Amniotic stem cell (primary cell): ENCODE measurements at regions not wholly inside any gene's neighbourhood (a gene's known extent, or its start where the extent isn't known, plus 50 kb on each side); places are given as distances from the start of the nearest gene placed in this dataset.

ENCODE experiments used
- DNase-seq: peaks from one replicate; lab custom pipeline; 2025; lab: John Stamatoyannopoulos, UW

- DNase-seq = no peak
These were observed 94.4 kb upstream of the PRDM1 start for GRCh38 chr6:105991561-105992314.

GRCh38 chr6:105990151-105990550 is 96.0 kb upstream of the PRDM1 start:
- DNase-seq = no peak

- DNase-seq = no peak
These were observed 97.1 kb upstream of the PRDM1 start for GRCh38 chr6:105988812-105989577.

- DNase-seq = no peak
These were observed 97.8 kb upstream of the PRDM1 start for GRCh38 chr6:105988321-105988720.

- DNase-seq = no peak
These were observed 98.6 kb upstream of the PRDM1 start for GRCh38 chr6:105987516-105987915.

GRCh38 chr6:105986998-105987397 is 99.1 kb upstream of the PRDM1 start:
- DNase-seq = no peak

GRCh38 chr6:105985816-105986632 is 100.1 kb upstream of the PRDM1 start:
- no peak for DNase-seq

- DNase-seq = no peak
These were observed 100.9 kb upstream of the PRDM1 start for GRCh38 chr6:105985098-105985815.

GRCh38 chr6:105983763-105984162 is 102.4 kb upstream of the PRDM1 start:
- no peak for DNase-seq

GRCh38 chr6:105982761-105983540 is 103.2 kb upstream of the PRDM1 start:
- DNase-seq = no peak

- no peak for DNase-seq
These were observed 104.2 kb upstream of the PRDM1 start for GRCh38 chr6:105981888-105982358.

GRCh38 chr6:105981002-105981887 is 104.9 kb upstream of the PRDM1 start:
- no peak for DNase-seq

GRCh38 chr6:105978974-105979373 is 107.2 kb upstream of the PRDM1 start:
- DNase-seq = no peak

GRCh38 chr6:105977934-105978504 is 108.1 kb upstream of the PRDM1 start:
- no peak for DNase-seq

- no peak for DNase-seq
These were observed 111.2 kb upstream of the PRDM1 start for GRCh38 chr6:105974986-105975385.

GRCh38 chr6:105972440-105972839 is 113.7 kb upstream of the PRDM1 start:
- DNase-seq = no peak

GRCh38 chr6:105968603-105969333 is 117.4 kb upstream of the PRDM1 start:
- DNase-seq = no peak

- no peak for DNase-seq
These were observed 118.1 kb upstream of the PRDM1 start for GRCh38 chr6:105967917-105968602.
